Lower leg skin (tissue), 3 donors: ENCODE measurements at regions not wholly inside any gene's neighbourhood (a gene's known extent, or its start where the extent isn't known, plus 50 kb on each side); places are given as distances from the start of the nearest gene placed in this dataset.

Experiments used
- CTCF ChIP-seq, 3 donors: fragments of 450-650 bp; IDR thresholded peaks; one replicate each; pipeline ENCODE4 v1.5.1; 2016; ENCODE audit warnings: antibody characterized with exemption in 3 of 3, mild to moderate bottlenecking in 3 of 3, moderate library complexity in 2 of 3
- POLR2A ChIP-seq, 2 donors: fragments of 450-650 bp; IDR thresholded peaks; one replicate each; pipeline ENCODE4 v1.6.1; 2016 to 2017; ENCODE audit warnings: antibody characterized with exemption in 2 of 2, mild to moderate bottlenecking in 1 of 2, moderate library complexity in 1 of 2

DNA sequence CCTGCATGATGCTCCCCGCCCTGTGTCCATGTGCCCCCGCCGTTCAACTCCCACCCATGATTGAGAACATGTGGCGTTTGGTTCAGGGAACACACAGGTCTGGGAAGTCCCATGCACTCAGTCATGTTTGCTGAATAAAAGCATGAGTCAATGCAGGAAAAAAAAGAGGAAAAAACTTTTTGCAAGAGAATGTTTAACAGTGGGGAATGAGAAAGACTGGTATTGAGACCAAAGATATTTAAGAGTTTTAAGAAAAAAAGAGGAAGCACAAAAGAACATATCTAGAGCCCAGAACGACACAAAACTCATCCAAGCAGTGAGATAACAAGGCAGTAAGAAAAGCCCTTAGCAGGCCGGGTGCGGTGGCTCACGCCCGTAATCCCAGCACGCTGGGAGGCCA, 279.2 kb upstream of the THSD7B start:
- TF ChIP-seq CTCF (IDR thresholded peaks at IDR 0.05) (no peak), POLR2A (IDR thresholded peaks at IDR 0.05) (no peak)
